HG02678 (cell line): ENCODE measurements at regions not wholly inside any gene's neighbourhood (a gene's known extent, or its start where the extent isn't known, plus 50 kb on each side); places are given as distances from the start of the nearest gene placed in this dataset.

Source experiments
- ATAC-seq: cut with Tn5 transposase; IDR thresholded peaks from one replicate; pipeline ENCODE4 v1.9.1; 2021; ENCODE audit warnings: mild to moderate bottlenecking, moderate library complexity; ENCODE audit not compliant: unreplicated experiment

- no peak for ATAC-seq
Observed at GRCh38 chr12:114935658-114936057, 251.7 kb upstream of the TBX3 start.

- no peak for ATAC-seq
Observed at GRCh38 chr12:114933428-114934160, 249.6 kb upstream of the TBX3 start.

DNA sequence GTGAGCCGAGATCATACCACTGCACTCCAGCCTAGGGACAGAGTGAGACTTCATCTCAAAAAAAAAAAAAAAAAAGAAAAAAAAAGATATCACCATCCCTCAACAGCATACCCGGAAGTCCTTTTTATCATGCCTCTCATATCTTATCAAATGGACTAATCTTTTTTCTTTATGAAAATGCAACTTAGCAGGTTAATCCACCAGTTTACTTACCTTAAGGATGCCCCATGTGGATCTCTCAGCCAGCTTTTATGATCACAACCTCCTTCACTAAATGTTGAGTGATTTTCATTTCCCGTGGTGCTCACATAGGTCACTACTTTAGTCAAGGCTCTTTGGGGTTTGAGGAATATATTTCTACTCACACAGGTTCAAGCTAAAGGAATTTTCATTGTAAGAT is 248.8 kb upstream of the TBX3 start:
- ATAC-seq: no peak

- no peak for ATAC-seq
Observed at GRCh38 chr12:114931025-114931424, 247.1 kb upstream of the TBX3 start.

DNA sequence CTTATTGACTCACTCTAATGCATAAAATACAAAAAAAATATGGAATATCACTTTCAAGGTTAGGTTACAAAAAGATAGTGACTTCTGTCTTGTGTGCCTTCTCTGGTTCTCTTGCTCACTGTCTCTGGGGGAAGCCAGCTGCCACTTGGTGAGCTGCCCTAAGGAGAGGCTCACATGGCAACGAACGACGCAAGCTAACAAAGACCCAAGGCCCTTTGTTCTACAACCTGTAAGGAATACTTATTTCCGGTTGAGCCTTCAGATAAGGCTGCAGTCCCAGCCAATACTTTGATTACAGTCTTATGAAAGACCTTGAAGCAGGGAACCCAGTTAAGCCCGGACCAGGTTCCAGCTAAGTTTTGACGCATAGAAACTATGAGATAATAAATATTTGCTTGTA is 242.4 kb upstream of the TBX3 start:
- ATAC-seq: no peak

DNA sequence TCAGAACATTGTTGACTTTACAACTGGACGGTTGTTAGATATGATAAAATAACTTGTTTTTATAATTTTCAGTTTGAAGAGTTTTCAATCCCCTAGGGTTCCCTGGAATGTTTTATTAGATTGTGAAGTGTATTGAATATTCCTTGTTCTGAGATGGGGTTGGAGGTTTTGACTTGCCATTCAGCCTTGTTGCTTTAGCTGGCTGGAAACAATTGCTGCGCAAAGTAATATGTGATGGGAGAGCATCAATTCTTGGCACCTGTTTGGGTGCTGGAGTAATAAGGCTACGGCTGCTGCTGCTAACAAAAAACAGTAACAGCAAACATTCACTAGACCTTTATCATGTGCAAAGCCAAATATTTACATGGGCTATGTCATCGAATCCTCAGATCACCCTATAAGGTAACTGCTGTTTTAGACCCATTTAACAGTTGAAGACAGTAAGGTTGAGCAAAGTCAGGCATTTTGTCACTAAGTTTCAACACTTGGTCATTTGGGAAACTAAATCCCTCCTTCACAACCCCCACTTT is 241.0 kb upstream of the TBX3 start:
- no peak for ATAC-seq

- ATAC-seq: no peak
Observed at GRCh38 chr12:114921781-114922180, 237.8 kb upstream of the TBX3 start.

DNA sequence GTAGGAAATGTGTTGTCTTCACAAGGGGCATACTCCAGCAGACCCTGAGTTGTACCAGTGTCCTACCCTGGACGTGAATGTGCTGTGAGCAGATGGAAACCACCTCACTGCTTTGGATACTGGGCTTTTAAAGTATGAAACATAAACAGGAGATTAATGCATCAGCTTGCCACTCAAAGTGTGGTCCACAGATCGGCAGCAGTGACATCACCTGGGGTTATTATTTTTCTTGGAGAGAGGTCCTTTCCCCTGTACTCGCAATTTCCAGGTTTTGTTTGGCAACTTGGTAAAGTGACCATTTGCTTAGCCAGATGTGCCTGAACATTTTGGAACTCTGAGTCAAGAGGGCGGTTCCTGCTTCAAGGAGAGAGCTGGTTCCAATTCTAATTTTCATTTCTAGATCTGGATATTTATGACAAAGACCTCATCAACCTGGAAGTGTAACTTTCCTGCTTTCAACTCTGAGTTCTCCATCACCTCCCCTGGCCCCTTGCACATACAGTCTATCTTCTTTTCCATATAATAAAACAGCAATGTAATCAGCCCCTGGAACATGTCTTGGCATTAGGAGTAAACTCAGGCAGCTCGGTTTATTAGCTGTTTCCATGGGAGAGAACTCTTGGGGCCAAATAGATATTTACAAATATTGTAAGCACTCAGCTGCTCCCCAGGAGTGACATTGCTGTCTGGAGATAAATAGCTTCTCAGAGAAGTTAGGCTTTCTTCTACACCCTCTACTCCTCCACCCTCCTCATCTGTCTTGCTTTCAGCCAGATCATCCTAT is 237.0 kb upstream of the TBX3 start:
- no peak for ATAC-seq

DNA sequence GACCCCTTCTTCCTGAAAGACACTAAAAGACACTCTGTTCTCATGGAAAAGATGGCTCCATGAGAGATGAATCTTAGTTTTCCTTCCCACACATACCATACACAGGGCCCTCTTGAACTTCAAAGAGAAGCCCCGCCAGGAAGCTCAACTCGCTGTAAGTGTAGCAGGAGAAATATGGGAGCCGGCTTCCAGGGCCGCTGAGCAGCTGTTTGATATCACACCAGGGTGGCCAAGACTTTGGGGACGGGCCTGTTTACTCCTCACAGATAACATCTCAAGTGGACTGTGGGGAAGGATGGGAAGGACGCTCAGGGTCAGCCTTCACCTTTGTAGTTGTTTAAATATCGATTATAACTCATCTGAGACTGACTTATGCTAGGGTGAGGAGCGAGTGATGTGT is 235.5 kb upstream of the TBX3 start:
- ATAC-seq: no peak

DNA sequence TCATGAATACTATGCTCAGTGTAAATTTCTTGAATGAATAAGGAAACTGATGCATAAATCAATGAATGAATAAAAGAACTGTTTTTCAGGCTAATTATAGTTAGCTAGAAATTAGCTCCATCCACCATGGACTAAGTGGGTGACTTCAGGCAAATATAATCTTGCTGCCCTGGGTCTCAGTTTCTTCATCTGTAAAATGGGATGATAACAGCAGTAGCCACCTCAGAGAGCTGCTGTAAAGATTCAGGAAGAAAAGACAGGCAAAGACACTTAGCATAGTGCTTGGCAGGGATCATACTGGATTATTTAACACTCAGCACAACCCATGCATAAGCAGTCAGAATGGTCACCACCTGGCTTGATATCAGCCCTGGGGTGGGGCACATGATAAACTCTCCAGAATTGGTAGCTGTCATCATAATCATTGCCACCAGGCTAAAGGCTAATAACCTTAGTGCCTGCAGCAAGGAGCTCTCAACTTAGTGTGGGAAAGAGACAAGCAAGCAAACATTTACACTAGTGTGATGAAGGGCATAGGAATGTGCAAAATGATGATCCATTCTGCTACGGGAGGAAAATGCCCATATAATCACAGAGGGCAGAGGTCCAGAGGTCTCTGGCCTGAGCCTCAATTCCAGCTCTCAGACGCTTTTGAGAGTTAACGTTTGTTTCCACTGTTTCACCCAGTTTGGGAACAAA is 234.7 kb upstream of the TBX3 start:
- no peak for ATAC-seq

- no peak for ATAC-seq
Observed at GRCh38 chr12:114917953-114918352, 234.0 kb upstream of the TBX3 start.

GRCh38 chr12:114917307-114917706 is 233.3 kb upstream of the TBX3 start:
- ATAC-seq: no peak

DNA sequence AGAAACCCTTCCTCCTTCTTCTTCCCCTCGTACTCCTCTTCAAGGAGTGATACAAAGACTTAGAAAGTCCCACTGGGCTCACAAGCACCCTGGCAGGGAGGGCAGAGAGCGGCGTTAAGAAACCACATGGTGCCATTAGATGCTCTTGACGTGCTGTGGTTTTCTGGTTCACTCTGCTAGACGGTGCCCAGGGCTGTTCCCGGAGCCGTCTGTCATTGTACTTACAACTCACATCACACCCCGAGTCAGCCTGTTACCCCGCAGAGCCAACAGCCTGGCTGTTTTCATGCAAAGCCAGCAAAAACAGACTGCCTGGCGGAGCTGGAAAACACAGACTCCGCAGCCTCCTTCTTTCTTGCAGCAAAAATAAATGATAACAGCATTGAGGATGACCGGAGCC is 232.6 kb upstream of the TBX3 start:
- no peak for ATAC-seq

DNA sequence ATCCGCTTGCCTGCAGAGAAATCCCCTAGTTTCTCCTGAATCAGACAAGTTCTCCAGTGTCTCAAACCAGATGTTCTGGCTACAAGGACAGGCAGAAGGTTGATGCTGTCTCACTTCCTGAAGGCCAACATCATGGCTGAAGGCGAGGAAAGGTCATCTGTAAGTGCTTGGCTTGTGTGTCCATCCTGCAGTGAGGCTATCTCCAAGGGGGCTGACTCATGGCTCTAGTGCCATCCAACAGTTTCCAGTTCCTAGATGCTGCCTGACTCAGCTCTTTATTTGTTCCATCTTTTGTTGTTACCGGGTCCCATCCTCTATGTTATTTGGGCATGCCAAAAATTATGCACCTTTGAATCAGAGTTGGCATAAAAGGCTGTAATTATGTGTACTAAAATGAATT is 232.1 kb upstream of the TBX3 start:
- ATAC-seq: no peak

DNA sequence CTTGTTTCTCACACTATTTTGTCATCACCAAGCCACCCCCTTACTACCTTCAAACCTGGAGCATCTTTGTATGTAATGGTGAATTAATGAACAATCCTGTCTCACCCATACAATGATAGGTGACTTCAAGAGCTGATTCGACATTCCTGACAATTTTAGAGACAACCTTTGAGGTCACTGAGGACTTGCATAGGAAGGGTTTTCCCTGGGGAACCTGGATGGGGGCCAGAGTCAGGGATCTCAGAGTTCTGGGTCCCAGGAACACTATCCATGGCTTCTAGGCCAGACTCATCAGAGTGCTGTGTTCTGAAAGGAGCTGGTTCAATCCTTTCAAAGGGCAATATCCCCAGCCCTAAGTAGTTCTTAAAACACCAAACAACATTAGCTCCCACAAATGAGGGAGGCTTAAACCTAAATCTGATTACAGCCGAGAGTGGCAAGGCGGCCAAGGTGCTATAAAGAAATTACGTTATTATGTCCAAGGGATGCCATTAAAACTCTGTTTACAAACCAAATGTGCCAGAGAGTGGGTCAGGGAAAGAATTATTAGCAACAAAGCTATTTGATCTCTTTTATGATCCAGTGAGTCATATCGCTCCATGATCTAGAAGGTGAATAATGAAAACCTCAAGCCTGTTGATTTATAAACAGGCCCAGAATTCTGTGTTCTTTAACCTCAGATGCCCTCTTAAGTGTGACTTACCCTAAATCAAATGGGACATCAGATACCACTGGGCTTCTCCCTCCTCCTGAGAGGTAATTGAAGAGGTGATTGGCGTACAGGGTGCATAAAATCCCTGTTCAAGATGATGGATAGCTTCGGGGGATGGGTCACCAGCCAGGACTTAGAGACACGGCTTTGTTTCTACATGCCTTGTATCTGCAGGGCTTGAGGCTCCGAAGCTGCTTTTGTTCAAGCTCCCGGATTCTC is 230.2 kb upstream of the TBX3 start:
- no peak for ATAC-seq

DNA sequence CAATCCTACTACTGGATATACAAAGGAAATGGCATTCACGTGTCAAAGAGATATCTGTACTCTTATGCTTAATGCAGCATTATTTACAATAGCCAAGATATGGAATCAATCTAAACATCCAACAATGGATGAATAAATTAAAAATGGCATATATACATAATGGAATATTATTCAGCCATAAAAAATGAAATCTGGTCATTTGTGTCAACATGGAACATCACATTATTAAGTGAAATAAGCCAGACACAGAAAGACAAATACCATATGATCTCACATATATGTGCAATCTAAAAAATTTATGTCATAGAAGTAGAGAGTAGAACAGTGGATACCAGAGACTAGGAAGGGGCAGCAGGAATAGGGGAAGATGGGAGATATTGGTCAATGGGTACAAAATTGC is 228.8 kb upstream of the TBX3 start:
- no peak for ATAC-seq

DNA sequence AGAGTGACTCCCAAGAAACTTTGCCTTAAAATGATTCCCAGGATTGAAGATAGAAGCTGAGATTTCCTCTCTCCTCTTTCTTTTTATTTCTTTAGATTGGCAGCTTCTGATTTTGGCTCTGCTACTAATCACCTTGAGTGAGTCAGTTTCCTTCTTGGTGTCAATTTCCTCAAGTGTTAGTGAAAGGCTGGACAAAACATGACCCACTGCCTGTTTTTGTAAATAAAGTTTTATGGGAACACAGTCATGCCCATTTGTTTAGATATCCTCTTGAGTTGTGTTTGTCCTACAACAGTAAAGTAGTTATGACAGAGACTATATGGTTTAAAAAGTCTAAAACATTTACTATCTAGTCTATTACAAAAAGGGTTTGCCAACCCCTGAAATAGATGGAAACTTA is 227.2 kb upstream of the TBX3 start:
- no peak for ATAC-seq

GRCh38 chr12:114904254-114905003 is 220.5 kb upstream of the TBX3 start:
- ATAC-seq: no peak

DNA sequence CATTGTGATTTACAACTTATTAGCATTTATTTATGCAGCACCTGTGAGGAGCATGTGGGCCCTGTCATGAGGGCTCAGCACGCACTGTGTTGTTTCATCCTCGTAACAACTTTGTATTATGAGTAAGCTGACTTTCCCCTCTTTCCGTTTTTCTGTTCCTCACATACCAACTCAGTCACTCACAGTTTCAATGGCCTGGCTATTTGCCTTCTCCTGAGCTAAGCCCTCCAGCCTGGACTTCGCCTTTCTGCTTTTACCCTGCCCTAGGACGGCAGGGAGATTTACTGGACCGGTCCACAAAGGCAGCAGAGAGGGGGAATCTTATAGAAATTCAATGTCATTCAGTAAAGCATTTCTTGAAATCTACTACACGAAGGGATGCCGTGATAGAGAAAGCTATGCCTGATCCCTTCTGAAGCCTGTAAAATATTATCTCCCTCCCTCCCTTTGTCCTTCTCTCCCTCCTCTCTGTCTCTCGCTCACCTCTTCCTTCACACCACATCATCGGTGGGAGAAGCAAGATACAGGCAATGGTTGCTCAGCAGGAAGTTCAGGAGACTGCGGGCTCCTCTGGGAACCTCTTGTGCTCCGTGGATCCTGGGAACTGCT is 219.2 kb upstream of the TBX3 start:
- ATAC-seq: no peak
